HG03442 (cell line): ENCODE measurements at regions not wholly inside any gene's neighbourhood (a gene's known extent, or its start where the extent isn't known, plus 50 kb on each side); places are given as distances from the start of the nearest gene placed in this dataset.
A peak's percentile ranks its signal among the peaks of the same experiment; 100 is the strongest.
"Not testable (repeated sequence)": the region's sequence is repeated elsewhere in the genome, so short reads cannot be mapped to it uniquely, and the experiment has no call there.

Experiments
- ATAC-seq: cut with Tn5 transposase; IDR thresholded peaks from one replicate; pipeline ENCODE4 v1.9.1; 2021; ENCODE audit warnings: mild to moderate bottlenecking, moderate library complexity; ENCODE audit not compliant: unreplicated experiment

DNA sequence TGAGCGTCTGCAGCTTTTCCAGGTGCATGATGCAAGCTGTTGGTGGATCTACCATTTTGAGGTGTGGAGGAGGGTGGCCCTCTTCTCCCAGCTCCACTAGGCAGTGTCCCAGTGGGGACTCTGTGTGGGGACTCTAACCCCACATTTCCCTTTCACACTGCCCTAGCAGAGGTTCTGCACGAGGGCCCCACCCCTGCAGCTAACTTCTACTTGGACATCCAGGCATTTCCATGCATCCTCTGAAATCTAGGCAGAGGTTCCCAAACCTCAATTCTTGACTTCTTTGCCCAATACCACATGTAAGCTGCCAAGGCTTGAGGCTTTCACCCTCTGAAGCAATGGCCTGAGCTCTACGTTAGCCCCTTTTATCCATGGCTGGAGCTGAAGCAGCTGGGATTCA, 61.4 kb upstream of the HGFAC start:
- ATAC-seq, result not testable (repeated sequence)

DNA sequence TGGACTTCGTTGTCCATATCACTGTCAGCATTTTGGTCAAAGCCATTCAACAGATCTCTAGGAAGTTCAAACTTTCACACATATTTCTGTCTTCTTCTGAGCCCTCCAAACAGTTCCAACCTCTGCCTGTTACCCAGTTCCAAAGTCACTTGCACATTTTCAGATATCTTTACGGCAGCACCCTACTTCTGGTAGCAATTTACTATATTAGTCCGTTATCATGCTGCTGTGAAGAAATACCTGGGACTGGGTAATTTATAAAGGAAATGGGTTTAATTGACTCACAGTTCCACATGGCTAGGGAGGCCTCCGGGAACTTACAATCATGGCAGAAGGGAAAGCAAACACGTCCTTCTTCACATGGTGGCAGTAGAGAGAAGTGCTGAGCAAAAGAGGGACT, 60.6 kb upstream of the HGFAC start:
- ATAC-seq, result not testable (repeated sequence)

DNA sequence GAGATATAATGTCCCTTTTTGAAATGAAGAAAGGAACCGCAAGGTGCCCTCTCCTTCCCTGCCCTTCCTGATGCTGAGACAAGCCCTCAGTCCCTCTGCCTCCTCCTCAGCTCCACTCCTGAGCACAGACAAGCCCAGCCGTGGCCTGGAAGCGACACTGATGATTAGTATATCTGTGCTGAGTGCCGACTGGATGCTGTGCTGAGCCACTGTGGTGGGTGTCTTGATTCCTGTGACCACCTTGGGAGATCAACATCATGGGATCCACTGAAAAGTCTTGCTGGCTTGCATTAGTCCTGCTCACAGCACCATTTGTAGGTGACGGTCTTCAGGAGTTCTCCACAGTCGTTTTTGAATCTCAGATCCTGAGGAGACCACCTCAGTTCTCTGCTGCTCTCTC, 59.5 kb upstream of the HGFAC start:
- ATAC-seq, result no peak

DNA sequence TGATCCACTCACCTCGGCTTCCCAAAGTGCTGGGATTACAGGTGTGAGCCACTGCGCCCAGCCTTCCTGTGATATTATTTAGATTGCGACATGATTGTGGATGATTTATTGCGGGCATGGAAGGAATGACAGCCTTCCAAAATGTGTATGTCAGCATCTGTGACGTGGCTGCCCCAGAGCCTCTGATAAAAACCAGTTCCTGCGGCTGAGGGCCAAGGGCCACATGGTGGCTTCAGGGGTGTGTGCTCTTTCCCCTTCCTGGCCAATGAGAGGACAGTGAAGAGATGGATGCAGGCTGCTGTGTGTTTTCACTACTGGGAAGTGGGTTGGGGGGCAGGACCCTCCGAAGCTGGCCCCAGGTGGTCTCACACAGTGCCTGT, 57.4 kb upstream of the HGFAC start:
- ATAC-seq, result no peak

DNA sequence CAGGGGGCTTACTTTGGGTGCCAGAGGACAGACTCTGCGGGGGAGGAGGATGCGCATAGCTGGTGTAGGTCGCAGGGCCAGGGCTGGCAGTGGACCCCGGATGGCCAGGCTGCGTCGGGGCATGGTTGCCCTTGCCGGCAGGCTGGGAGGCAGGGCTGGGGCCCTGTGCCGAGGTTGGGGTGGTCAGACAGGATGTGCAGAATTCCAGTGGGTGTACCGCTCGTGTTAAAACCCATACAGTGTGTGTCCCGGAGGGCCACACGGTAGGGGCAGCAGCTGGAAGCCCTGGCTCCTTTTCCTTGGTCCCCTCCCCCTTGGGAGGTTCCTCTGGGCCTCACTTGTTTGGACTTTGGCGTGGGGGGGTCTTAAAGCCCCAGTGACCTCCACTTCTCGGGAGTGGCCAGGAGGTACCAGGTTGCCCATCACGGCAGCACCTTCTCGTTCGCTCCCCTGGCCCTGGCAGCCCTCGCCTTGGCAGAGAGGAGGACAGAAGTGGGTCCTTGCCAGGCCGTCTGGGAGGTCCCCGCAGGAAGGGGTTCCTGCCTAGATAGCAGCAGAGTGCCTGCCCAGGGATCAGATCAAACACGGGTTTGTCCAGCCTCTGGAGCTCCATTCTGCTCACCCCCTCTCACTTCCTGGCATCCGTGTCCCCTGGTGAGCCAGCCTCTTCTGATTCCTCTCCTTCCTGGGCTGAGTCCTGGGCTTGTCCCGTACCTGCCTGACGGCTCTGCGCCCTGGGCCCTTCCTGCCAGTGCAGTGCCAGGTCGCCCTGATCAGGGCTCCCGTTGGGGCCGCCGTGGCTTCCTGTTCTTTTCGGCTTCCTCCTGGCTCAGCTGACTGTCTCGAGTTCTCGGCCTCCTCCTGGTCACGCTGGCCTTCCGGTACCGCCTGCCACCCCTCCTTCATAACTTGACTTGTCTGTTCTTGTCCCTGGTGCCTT, 56.7 kb upstream of the HGFAC start:
- no peak for ATAC-seq

DNA sequence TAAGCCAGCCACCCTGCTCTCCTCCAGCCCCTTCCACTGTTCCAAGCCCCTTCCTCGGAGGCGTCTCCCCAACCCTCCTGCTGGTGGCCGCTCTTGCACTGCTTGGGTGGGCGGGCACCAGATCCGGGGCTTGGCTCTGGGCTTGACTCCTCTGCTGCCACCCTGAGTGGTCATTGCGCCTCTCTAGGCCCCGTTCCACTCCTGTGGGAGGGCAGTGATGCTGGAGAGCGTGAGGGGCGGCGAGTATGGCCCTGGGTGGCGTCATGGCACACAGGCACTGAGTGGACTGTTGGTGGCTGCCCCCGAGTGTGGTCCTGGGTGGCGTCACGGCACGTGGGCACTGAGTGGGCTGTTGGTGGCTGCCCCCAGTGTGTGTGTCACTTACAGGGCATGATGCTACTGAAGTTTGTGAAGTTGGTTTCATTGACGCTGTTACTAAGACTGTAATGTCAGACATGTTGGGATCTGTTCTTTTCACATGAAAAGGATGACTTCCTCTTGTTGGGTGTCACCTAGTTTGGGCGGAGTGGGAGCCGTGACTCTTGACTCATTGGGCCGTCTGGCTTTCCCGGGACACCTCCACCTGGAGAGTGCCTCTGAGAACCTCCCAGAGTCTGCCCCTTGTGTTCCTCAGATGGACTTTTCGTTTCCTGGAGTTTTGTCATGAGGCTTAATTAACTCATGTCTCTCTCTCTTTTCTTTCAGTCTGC, 55.9 kb upstream of the HGFAC start:
- no peak for ATAC-seq

DNA sequence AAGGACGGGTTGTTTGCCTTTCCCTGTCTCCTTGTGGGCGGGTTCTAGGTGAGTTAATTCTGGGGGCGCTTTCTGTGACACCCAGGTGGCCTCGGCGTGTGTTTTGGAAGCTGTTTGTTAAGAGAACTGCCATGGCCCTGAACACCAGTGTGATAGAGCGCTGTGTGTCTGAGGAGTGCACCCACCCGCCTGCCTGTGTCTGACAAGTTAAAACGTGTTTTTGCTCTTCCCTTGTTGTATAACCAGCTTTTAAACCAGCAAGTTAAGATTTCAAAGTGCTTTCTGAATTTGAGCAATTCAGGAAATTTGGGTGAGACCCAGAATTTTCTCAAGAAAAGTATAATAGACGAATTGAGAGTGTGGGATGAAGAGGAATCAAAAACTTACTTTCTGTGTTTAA, 55.2 kb upstream of the HGFAC start:
- ATAC-seq, result no peak

DNA sequence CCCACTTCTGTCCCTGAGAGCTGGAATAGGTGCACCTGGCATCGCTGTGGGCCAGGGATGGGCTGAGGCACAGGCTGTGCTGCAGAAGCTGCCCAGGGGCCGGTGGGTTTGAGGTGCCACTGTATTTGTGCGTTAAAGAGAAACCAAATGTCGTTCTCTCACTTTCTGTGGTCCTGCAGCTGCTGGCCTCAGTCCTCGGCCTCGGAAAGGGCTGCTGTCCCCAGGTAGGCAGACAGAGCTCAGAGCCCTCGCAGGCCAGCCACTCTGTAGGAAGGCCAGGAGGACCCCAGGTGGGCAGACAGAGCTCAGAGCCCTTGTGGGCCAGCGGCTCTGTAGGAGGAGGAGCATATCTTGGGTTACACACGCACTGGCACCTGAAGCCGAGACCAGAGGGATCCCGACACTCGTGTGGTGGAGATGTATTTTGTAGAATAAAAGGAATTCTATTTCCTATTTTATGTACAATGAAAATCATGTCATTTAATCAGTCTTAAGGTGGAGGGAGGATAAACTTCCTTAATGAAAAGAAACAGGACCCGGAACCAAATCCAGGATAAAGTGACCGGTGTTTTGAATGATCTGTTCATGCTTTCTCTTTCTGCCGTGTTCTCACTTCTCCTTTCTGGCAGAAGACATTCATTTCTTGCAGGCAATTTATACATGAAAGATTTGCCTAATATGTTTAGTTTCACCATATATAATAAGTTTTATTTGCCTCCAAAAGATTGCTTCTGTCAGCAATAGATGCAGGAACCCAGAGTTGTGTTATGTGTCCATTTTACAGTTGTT, 54.4 kb upstream of the HGFAC start:
- ATAC-seq, result peak; percentile 47

DNA sequence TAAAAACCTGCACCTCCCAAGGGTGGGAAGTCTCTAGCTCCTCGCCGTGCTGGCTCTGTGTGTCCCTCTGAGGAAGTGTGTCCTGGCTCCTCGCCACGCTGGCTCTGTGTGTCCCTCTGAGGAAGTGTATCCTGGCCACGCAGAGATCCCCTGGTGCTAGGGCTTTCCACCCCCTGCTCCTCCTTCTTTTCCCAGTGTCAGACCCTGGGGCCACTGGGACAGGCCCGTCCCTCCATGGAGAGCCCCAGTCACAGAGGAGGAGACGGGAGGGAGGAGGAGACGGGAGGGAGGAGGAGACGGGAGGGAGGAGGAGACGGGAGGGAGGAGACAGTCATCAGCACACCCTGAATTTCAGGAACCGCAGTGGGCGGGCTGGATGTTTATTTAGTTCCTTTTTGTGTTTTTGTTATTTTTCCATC, 53.8 kb upstream of the HGFAC start:
- peak; percentile 28 for ATAC-seq

DNA sequence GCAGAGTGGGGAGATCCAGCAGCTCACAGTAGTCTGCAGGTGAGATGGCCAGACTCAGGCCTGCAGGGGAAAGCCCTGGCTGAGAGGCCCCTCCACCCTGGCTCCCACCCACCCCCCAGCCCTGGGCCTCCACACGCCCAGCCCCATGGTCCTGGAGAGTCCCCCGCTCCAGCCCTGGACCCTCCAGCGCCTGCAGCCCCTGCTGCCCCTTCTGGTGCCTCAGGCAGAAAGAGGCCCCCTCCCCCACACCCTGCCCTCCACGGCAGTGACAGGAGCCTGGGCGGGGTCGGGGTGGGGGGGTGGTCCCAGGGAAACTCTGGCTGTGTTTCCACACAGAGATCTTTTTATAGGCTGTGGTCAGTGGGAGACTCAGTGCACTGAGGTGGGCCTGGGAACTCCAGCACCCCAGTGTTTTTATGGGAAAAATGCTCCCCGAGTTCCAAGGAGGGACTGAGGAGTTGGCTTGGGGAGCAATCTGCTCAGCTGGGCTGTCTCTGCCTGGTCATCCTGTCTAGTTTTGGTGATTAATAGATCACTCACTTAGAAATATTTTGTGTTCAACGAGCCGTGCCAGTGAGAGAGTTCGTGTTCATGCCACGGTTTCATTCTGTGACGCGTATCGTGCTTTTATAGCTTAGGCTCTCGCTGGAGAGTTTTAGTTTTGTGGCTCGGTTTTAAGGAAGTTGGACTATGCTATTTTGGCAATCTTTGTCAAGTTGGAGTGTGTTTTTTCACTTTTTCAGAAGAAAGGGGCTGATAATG, 53.1 kb upstream of the HGFAC start:
- peak; percentile 55 for ATAC-seq

DNA sequence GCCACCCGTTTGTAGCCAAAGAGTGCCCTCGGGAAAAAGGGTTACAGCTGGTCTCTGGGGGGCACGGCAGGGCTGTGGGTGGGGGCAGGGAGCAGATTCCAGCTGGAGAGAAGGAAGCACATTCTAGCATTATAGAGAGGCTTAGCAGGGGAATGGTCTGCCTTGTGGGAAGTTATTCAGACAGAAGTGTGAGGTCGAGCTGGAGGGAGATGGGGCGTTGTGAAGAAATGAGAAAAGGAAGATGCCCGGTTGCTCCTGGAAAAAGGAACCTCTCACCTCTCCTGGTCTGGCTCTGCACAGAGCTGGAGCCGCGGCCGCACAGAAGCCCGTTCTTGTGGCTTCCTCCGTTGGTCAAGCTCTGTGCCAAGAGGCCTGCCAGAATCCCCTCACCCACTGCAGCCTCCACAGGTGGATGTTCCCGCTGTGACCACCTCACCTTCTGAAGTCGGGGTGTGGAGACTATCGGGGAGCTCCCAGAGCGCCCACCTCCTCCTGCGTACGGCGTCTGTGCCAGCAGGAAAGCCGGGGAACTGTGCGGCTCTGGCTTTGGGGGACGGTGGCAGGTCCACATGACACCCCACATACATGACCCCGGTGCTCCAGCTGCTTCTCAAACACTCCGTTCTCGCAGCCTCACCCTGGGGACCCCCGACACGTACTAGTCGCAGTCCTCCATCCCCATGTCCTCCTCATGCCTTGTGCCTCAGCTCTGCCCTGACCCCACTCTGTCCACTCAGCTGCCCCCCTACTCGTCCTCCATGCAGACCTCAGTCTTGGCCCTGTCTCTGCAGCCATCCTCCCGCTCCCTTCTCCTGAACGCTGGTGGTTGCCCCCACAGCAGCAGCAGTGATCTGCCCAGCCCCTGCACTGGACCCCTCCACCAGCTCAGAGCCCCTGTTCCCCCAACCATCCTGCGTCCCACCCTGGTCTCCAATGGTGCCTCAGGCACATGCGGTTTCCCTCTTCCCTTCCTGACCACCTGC, 52.2 kb upstream of the HGFAC start:
- ATAC-seq, result no peak

DNA sequence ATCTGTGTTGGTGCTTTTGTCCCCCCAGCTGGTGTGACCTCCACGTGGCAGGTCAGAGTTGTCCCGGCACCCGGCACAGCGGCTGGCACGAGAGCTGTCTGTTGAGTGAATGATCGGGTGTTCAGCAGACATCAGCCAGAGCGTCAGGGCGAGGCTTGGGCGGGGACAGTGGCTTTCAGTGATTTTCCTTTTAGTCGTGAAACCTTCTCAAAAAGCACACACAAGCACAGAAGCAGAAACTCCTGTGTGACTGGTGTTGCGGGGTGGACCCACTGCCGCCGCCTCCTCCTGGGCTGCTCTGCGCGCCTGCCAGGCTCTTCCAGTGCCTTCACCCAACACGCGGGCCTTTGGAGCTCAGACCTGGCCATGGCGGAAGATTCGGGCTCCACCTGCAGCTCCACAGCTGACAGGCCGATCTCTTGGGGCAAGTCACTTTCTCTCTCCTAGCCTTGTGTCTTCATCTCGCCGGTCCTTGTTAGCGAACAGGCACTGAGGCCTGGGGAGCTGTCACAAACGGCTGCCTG, 51.4 kb upstream of the HGFAC start:
- no peak for ATAC-seq

DNA sequence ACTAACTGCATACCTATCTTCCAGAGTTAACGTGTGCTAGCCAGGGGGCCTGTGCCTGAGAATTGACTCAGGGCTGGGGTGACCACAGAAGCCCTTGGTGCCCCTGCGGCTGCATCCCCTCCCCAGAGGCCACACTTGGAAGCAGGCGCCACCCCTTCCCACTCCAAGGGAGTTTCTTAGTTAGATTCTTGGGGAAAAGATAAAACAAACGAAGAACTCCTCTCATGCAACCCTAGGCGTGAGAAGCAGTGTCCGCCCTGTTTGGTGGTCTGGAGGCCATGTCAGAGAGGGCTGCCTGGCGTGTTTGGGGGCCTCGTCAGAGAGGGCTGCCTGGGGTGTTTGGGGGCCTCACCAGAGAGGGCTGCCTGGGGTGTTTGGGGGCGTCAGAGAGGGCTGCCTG, 50.3 kb upstream of the HGFAC start:
- ATAC-seq, result no peak
